GM21515 (cell line): ENCODE measurements at regions not wholly inside any gene's neighbourhood (a gene's known extent, or its start where the extent isn't known, plus 50 kb on each side); places are given as distances from the start of the nearest gene placed in this dataset.
"Not testable (repeated sequence)": the region's sequence is repeated elsewhere in the genome, so short reads cannot be mapped to it uniquely, and the experiment has no call there.

Experiments used
- ATAC-seq: cut with Tn5 transposase; IDR thresholded peaks from one replicate; pipeline ENCODE4 v1.9.1; 2021; ENCODE audit not compliant: unreplicated experiment

- ATAC-seq: no peak
Observed at GRCh38 chr4:181757910-181758660, 485.1 kb upstream of the TENM3 start.

- no peak for ATAC-seq
Observed at GRCh38 chr4:181760560-181760959, 482.6 kb upstream of the TENM3 start.

- no peak for ATAC-seq
Observed at GRCh38 chr4:181761156-181761555, 482.0 kb upstream of the TENM3 start.

GRCh38 chr4:181766061-181766548, 477.1 kb upstream of the TENM3 start:
- ATAC-seq: no peak

- no peak for ATAC-seq
Observed at GRCh38 chr4:181770971-181771370, 472.2 kb upstream of the TENM3 start.

GRCh38 chr4:181775298-181775697, 467.9 kb upstream of the TENM3 start:
- ATAC-seq: no peak

GRCh38 chr4:181776264-181777054, 466.7 kb upstream of the TENM3 start:
- ATAC-seq: no peak

GRCh38 chr4:181777518-181777917, 465.7 kb upstream of the TENM3 start:
- no peak for ATAC-seq

- no peak for ATAC-seq
Observed at GRCh38 chr4:181784881-181785280, 458.3 kb upstream of the TENM3 start.

- ATAC-seq: no peak
Observed at GRCh38 chr4:181792641-181793040, 450.6 kb upstream of the TENM3 start.

- ATAC-seq: no peak
Observed at GRCh38 chr4:181793096-181793495, 450.1 kb upstream of the TENM3 start.

GRCh38 chr4:181796502-181796901, 446.7 kb upstream of the TENM3 start:
- no peak for ATAC-seq

GRCh38 chr4:181798536-181798935, 444.7 kb upstream of the TENM3 start:
- no peak for ATAC-seq

GRCh38 chr4:181799561-181800069, 443.6 kb upstream of the TENM3 start:
- no peak for ATAC-seq

- no peak for ATAC-seq
Observed at GRCh38 chr4:181802207-181802606, 441.0 kb upstream of the TENM3 start.

GRCh38 chr4:181807771-181808170, 435.4 kb upstream of the TENM3 start:
- no peak for ATAC-seq

- no peak for ATAC-seq
Observed at GRCh38 chr4:181810711-181811110, 432.5 kb upstream of the TENM3 start.

GRCh38 chr4:181811550-181811949, 431.7 kb upstream of the TENM3 start:
- ATAC-seq: not testable (repeated sequence)

- ATAC-seq: no peak
Observed at GRCh38 chr4:181819946-181820345, 423.3 kb upstream of the TENM3 start.

GRCh38 chr4:181820553-181820952, 422.6 kb upstream of the TENM3 start:
- ATAC-seq: no peak

- ATAC-seq: no peak
Observed at GRCh38 chr4:181821039-181822004, 421.9 kb upstream of the TENM3 start.
